ENCODE measurements at regions not wholly inside any gene's neighbourhood (a gene's known extent, or its start where the extent isn't known, plus 50 kb on each side); places are given as distances from the start of the nearest gene placed in this dataset.

DNA sequence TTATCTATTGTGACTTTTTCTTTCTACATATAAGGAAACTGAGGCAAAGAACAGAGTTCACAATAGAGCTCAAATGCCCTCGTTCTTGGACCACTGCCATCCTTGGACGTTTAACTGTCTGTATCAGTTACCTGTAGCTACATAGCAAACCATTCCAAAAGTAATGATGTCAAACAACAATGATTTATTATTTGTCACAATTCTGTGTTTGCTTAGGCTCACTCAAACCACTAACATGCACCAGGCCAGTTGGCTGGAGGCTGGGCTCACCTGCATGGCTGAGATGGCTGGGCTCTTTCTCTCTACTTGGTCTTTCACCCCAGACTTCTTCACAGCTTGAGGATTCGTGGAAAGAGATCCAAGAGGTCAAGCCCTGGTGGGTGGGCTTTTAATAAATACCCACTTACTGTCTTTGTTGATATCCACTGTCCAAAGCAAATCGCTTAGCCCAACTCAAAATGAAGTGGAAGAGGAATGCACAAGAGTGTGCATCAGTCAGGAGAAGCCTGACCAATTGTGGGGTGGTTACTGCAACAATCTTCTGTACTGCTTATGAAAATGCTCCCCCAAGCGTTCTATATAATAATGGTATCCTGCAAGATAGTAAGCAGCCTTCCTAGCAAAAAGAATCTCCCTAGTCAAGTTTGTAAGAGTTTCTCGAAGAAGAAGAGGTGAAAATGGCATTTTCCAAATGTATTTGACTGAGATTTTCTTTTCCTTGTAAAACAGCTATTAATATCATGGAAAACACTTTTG, 163.5 kb upstream of the NT5C1B start:
- no peak for DNase-seq

DNA sequence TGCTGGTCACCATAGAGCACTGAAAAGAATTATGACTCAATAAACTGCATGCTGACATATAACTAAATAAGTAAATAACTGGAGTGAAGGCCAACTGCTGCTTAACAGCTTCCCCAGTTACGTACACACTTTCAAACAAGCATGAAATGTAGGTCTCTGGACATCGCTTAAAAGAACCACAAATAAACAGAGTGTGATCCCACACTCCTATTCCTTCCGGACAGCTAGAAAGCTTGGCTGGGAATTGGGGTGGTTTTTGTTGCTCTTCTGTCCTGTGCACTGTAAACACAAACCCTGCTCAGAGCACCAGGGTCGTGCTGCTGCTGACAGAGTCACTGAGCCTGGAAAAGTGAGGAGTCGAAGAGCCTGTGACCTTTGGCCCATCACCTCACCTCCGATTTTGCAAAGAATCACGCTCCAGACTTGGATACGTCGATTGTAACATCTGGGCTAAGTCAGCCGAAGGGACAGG, 162.7 kb upstream of the NT5C1B start:
- DNase-seq, result no peak

DNA sequence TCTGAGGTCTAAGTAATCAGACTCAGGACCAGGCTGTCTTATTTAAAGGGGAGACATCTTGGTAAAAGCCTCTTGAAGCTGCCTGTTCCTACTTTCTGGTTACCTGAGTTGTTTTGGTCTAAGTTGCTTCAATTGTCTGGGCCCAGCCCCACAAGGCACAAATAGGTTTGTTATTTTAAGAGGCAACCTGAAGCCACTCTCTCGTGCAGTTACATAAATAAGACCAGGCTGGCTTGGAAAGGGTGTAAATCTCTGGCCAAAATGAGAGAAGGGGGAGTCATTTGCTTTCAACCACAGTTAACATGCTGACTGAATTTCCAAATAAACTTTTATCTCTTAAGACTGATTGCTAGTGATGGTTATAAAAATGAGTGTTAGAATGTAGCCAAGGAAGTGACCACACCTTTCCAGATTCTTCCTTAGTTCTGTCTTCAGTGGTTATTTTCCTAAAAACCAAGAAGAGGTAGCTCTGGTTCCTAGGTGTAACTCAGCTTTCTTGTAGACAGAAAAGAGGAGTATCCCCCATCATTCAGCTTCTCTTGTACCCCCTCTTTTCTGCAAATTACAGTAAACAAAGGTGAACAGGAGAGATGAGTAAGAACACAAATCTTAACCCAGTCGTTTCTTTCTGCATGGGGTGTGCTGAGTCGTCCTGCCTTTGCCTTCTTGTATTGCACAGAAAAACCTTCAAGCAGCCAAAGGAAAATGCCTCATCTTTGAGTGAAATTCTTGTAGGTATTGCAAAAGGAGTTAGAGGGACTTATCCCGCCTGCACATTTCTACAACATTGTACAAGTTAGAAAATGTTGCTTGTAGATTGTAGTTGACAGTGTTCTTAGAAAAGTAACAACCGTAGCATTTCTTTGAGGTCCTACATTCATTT, 161.5 kb upstream of the NT5C1B start:
- no peak for DNase-seq

DNA sequence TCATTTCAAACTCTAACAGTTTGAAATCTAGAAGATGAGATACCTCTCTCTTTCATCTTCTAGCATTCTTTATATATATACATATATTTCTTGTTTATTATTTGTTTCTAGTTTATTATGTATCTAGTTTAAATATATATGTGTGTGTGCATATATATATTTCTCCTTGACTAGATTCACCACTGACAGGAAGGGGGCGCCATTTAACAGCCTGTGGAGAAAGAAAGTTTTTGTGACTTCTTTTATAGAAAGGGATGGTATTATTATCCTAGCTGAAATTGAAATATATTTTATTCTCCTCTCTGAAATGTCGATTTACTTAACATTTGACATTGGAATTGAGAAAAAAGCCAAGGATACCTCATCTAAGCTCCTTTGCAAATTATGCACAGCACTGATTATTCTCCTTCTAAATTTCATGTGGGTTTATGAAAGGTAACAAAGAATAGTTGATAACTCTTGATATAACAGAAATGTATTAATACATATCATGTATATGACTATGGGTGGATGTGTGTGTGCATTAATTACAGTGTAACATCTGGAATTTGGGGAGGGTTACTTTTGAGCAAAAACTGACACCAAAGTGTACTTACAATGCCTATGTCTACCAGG, 160.7 kb upstream of the NT5C1B start:
- DNase-seq, result peak in 1 of 2 experiments; percentile 10

DNA sequence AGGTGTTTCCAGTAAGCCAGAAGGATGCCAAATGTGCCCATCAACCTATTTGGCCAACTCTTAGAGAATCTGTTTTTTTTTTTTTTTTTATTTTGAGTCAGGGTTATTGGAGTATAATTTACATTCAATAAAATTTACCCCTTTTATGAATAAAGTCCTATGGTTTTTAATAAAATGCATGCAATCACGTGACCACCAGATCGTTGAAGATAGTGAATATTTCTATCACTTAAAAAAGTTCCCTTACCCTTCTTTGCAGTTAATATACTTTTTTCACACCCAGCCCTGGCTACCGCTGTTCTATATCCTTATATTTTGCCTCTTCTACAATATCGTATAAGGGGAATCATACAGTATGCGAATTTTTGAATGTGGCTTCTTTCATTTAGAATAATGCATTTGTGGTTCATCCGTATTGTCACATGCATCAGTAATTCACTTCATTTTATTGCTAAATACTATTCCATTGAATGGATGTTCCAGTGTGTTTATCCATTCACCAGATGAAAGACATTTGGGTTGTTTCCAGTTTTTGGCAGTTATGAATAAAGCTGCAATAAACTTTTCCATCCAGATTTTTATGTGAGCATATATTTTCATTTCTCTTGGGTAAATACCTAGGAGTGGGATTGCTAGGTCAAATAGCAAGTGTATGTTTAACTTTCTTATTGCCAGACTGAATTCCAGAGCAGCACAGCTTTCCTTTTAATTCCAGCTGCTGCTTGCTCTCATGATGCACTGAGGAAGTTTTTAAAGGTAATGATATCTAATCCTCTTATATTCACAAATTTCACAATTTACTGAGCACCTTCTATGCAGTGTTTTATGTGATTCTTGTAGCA, 156.3 kb upstream of the NT5C1B start:
- DNase-seq, result no peak

DNA sequence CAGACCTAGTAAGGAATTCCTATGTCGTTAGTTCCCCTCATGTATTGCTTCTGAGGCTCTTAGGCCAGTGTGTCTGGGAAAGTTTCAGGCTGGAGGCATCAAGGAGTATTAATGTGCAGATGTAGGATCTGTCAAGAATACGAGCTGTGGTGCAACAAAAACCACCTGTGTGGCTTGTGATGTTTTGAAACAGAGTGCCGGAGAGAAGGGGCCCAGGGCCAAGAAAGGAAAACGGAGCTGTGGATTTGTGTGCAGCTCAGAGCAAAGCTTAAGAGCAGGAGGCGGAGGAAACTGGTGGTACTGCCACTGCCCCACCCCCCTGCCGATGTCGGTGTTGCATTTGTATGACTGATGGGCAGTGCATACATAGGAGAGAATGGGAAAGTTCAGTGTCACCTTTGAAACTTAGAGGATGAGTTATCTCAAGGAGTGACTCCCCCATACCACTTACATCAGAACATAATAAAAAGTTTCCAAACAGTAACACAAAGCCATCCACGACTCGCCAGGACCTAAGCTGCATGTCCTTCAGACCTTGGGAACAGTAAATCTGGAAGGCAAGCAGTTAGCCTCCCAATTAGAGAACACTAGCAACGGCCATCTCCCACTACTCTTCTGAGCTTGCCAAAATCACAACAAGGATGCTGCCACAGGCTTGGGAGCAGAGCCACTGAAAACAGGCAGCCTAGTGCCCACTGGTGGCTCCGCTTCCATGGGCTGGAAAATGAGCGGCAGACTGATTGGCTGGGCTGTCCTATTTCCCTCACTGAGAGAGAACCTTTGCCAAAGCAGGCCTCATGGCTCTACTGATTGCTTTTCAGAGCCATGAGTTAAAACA, 152.7 kb upstream of the NT5C1B start:
- no peak for DNase-seq

DNA sequence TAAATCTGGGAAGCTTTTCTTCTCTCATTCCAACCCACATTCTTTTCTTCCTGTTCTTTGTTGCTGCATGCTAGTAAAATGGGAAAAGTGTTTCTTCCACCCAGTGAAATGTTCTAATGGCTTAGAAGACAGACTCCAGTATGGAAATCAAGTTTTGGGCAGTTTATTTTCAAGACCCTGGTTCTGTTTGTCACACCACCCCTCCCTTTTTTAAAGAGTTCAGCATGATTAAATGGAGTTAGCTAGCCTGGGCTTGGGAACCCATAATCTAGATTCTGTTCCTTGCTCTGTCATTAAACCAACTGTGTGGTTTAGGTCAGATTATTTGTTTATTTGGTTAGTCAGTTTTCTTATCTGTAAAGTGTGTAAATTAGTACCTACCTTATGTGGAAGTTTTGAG, 151.8 kb upstream of the NT5C1B start:
- DNase-seq, result no peak

DNA sequence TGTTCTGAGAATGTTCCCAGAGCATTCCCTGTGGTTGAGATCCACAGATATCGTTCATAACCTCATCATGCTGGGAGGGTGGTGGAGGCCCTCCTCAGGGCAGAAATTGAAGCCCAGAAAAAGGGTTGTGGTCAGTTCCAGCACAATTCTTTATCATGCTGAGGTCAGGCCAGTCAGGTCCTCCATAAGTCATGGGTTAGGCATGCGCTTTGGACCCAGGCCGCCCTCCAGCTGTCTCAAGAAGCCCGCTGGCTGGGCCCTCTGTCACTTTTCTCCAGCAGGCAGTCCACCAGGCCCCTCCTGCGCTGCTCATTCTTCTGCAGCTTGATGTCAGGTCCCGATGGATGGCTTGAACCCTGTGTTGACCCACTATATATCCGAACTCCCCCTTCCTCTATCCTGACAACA, 151.1 kb upstream of the NT5C1B start:
- DNase-seq, result no peak

DNA sequence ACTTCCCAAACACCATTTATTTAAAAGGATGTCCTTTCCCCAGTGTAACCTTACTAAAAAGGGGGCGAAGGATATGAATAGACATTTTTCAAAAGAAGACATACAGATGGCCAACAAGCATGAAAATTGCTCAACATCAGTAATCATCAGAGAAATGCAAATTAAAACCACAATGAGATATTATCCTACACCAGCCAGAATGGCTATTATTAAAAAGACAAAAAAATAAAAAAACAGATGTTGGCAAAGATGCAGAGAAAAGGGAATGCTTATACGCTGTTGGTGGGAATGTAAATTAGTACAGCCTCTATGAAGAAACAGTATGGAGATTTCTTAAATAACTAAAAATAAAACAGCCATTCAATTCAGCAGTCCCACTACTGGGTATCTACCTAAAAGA, 142.3 kb upstream of the NT5C1B start:
- DNase-seq, result no peak

DNA sequence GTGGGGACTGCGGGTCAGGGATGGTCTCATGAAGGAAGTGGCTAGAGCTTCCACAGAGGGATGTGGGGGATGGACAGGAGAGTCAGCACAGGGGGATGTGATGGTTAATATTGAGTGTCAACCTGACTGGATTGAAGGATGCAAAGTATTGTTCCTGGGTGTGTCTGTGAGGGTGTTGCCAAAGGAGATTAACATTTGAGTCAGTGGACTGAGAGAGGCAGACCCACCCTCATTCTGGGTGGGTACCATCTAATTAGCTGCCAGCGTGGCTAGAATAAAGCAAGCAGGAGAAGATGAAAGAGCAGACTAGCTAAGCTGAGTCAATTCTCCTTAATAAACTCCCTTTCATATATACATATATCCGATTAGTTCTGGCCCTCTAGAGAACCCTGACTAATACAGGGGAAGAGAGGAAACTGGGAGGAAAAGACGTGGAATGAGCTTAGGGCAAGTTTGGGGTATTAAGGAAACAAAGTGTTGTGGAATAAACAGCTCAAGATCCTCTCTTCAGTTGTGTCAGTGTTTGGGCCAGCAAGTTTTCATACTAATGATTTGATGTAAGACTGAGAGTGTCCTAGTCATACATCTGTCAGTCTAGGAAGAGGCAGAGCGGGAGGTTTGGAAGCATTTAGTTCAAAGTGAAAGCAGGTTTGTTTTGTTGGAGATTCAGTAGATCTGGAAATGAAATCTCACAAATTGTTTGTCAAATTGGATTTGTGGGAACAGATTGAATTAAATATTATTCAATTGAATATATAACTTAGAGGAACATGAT, 135.2 kb upstream of the NT5C1B start:
- no peak for DNase-seq

DNA sequence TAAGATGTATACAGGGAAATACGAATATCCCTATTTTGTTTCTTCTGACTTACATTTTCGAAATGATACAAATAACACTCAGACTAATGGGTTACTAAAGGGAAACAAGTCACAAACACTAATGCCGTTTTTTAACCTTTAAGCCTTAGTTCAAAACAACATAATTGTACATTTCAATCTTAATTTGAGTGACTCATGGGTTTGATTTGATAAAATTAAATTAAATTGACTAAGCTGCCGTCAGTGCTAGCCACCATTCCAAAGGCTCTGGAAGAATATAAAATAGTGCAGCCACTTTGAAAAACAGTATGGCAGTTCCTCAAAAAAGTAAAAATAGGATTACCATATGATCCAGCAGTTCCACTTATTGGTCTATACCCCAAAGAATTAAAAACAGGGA, 133.8 kb upstream of the NT5C1B start:
- DNase-seq, result no peak

DNA sequence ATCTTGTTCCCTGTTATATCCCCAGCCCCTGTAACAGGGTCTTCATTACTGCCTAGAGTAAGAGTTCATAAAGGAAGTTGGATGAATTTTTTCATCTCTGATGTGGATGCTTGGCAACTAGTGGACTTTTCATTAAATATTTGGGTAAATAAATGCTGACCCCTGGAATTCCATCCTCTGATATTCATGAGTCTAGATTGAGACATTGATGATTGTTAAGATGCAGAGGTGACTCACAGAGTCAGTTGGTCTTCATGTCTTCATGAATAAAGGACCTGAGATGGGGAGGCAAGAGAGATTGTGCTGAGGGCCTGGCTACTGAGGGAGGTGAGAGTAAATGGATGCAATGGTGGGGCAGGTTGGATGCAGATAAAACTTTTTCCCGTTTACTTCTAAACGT, 132.7 kb upstream of the NT5C1B start:
- DNase-seq, result no peak

DNA sequence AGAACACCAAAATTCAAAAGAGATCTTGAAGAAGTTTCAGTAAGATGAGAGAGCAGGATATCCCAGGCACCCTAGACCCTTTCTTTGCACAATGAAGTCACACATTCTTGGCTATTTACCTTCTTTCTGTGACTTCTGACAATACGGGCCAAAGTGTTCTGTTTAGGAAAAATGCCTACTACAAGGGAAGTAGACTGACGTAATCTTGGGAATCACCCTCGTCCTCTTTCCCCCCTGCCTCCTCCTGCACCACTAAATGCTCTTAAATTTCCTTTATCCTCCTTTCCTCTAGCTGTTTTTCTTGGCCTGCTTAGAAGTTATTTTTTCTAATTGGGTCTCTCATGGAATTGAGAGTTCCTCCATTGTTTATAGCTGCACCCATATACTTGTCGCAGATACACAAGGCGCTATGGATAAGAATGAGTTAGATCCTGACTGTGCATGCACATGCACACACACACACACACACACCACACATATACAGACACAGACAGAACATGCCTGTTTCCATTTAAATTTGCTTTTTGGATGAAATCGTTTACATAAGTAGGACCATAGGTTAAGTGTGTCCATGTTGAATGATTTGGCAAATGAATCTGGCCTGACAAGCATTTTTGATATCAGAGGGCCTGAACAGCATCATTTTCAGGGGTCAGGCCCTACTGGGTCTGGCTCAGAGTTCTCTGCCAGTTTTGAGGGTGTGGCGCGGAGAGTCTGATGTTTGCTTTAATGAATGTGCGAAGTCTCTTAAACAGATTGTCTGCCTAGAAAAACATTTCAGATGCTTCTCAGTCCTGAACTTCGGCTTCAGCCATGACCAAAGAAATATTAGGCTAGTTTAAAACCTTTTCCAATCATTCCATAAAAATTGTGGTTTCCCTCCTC, 131.9 kb upstream of the NT5C1B start:
- DNase-seq, result no peak

DNA sequence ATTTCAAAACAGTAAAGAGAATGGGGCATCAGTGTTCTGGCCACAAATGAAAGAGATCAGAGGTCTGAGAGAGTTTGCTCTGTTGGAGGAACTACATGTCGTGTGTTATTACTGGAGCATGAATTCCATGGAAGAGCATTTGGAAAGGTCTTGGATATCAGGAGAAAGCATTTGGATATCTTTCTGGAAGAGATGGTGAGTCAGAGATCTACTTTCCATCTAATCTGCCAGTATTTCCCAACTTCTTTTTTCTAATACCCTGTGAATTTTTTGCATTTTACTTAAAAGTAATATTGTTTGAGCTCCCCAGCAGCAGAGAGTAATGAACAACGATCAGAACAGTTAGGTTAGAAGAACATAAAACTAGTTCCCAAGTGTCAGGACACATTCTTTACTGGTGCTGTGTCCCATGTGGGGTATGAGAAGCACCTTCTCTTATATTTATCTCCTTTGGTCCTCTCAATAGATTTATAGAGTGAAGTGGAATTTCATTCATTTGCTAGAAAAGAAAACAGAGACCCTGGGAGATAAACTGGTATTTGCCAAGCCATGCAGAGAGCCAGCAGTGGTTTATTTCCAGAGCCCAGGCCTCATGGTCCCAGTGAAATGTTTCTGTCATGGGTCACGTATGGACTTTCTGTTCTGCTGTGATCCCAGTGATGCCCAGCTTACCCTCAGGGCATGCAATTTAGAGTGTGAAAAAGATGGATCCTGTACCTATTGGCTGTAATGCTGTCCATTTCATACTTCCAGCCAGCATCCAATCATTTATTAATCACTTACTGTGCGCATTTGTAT, 130.8 kb upstream of the NT5C1B start:
- no peak for DNase-seq

DNA sequence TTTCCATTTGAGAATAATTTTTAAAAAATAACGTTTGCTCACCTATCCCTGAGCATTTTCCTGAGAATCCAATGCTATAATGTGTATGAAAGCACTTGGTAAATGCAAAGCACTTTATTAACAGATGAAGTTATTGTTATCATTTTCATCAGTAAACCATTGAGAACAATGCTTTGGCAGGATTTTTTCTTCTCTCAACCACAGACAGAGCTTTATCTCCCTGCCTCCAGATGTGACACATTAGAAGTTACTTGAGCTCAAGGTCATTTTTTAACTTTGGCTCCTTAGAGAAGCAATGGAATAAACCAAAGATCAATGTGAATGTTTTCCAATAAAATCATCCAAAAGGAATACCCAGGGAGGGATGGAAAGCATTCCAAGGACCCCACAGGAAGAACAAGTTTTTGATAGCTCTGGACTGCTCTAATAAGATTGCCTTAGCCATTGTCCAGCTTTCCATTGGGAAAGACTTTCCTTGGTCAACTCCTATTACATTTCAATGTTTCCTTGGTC, 118.9 kb upstream of the NT5C1B start:
- DNase-seq, result no peak

DNA sequence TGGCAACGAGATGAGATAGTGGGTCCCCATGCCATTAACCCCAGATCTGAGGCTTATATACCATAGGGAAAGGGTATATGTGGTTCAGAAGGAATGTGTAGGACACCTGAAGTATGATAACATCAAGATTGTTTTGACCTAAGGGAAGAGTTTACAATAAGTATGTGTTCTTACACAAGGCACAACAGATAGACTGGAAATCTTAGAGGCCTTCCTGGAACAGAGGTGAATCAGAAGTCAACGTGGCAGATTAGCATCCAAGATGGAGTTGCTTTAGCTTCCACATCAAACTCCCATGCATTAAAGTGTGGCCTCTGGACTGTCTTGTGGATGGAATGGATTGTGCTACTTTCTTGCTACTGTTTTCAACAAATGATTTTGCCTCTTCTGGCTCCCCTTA, 116.6 kb upstream of the NT5C1B start:
- DNase-seq, result no peak

DNA sequence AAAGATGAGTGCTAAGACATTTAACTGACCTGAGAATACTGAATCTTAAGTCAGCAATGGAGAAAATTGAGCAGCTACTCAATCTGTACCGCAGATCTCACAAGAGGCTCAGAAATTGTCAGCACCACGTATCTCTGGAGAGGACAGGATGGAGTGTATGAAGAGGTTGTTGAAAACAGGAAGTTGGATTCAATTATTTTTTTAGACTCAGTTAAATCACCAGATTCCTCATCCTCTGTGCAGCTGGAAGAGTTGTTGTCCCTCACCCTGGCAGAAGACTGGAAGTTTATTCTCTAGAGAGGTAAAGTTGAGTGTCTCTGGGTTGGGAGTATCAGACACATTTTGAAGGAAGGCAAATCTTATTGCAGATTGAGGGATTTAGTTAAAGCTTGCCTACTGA, 114.9 kb upstream of the NT5C1B start:
- no peak for DNase-seq

DNA sequence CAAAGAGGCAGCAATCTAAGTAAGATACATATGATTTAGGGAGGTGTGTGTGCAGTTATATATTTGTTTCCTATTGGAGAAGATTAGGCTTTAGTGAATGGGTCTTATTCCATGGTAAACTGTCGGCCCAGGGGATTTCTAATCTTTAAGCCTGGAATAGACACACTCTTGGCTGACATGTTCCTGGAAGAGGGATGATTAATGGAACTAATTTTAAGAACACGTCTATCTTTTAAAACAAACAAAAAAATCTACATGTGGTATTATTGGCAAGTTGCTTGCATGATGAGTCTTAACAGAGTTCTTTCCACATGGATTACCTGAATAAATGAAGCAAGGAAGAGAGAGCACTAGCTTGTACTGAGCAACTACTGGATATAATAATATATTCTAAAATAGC, 114.2 kb upstream of the NT5C1B start:
- no peak for DNase-seq

DNA sequence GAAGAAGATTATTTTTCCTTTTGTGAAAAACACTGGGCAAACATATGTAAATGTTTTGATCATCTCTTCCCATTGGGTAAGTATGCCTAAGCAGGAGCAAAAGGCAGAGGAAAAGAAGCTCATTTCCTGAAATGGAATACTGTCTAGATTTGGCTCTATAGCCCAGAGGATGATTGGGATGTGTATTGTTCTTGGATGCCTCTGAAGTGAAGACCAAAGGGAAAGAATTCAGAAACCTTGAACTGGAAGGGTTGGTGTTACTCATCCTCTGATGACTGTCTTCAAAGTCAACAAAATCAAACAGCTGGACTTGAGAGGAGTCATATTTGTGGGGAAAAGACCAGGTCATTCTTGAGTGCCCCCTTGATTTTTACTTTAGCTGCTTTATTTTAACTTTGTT, 112.6 kb upstream of the NT5C1B start:
- DNase-seq, result no peak
